Kasumi-1 (cell line): ENCODE measurements at regions not wholly inside any gene's neighbourhood (a gene's known extent, or its start where the extent isn't known, plus 50 kb on each side); places are given as distances from the start of the nearest gene placed in this dataset.

Experiments
- DNase-seq, 2 experiments: peaks; one replicate each; lab custom pipeline; 2025; lab: John Stamatoyannopoulos, UW

- DNase-seq: no peak
Measured at GRCh38 chr5:2291146-2291840, 408.6 kb upstream of the IRX4 start.

GRCh38 chr5:2289380-2289779 is 406.7 kb upstream of the IRX4 start:
- DNase-seq: no peak

- DNase-seq: no peak
Measured at GRCh38 chr5:2288968-2289367, 406.2 kb upstream of the IRX4 start.

- DNase-seq: no peak
Measured at GRCh38 chr5:2288466-2288865, 405.7 kb upstream of the IRX4 start.

GRCh38 chr5:2286250-2286649 is 403.5 kb upstream of the IRX4 start:
- DNase-seq: no peak

- DNase-seq: no peak
Measured at GRCh38 chr5:2284678-2285077, 402.0 kb upstream of the IRX4 start.

- DNase-seq: no peak
Measured at GRCh38 chr5:2283481-2284045, 400.8 kb upstream of the IRX4 start.

- DNase-seq: no peak
Measured at GRCh38 chr5:2282893-2283292, 400.2 kb upstream of the IRX4 start.

- DNase-seq: no peak
Measured at GRCh38 chr5:2282034-2282690, 399.4 kb upstream of the IRX4 start.

GRCh38 chr5:2281446-2281845 is 398.7 kb upstream of the IRX4 start:
- DNase-seq: no peak

- no peak for DNase-seq
Measured at GRCh38 chr5:2280318-2280717, 397.6 kb upstream of the IRX4 start.

- DNase-seq: no peak
Measured at GRCh38 chr5:2278825-2279456, 396.2 kb upstream of the IRX4 start.

- no peak for DNase-seq
Measured at GRCh38 chr5:2277886-2278285, 395.2 kb upstream of the IRX4 start.

GRCh38 chr5:2276101-2276500 is 393.4 kb upstream of the IRX4 start:
- no peak for DNase-seq

GRCh38 chr5:2272755-2273154 is 390.0 kb upstream of the IRX4 start:
- no peak for DNase-seq

GRCh38 chr5:2272039-2272438 is 389.3 kb upstream of the IRX4 start:
- no peak for DNase-seq

GRCh38 chr5:2271316-2271715 is 388.6 kb upstream of the IRX4 start:
- DNase-seq: no peak

GRCh38 chr5:2270467-2270866 is 387.7 kb upstream of the IRX4 start:
- no peak for DNase-seq

GRCh38 chr5:2269656-2270055 is 386.9 kb upstream of the IRX4 start:
- DNase-seq: no peak

- no peak for DNase-seq
Measured at GRCh38 chr5:2267991-2268390, 385.3 kb upstream of the IRX4 start.

- no peak for DNase-seq
Measured at GRCh38 chr5:2266641-2267240, 384.0 kb upstream of the IRX4 start.

GRCh38 chr5:2265341-2265740 is 382.6 kb upstream of the IRX4 start:
- DNase-seq: no peak

- no peak for DNase-seq
Measured at GRCh38 chr5:2263763-2264162, 381.0 kb upstream of the IRX4 start.
